A204.1 (cell line): ENCODE measurements at regions not wholly inside any gene's neighbourhood (a gene's known extent, or its start where the extent isn't known, plus 50 kb on each side); places are given as distances from the start of the nearest gene placed in this dataset.
A peak's percentile ranks its signal among the peaks of the same experiment; 100 is the strongest.

Source experiments
- FAIRE-seq: peaks from 2 replicates; lab custom pipeline; 2012; peaks lifted over from hg19 to GRCh38; lab: Jason Lieb, UNC

- no peak for FAIRE-seq
Measured at GRCh38 chr1:60583696-60584095, 498.7 kb upstream of the NFIA start.

- no peak for FAIRE-seq
Measured at GRCh38 chr1:60581455-60582220, 500.7 kb upstream of the NFIA start.

- no peak for FAIRE-seq
Measured at GRCh38 chr1:60577029-60577428, 503.5 kb upstream of the C1orf87 start.

DNA sequence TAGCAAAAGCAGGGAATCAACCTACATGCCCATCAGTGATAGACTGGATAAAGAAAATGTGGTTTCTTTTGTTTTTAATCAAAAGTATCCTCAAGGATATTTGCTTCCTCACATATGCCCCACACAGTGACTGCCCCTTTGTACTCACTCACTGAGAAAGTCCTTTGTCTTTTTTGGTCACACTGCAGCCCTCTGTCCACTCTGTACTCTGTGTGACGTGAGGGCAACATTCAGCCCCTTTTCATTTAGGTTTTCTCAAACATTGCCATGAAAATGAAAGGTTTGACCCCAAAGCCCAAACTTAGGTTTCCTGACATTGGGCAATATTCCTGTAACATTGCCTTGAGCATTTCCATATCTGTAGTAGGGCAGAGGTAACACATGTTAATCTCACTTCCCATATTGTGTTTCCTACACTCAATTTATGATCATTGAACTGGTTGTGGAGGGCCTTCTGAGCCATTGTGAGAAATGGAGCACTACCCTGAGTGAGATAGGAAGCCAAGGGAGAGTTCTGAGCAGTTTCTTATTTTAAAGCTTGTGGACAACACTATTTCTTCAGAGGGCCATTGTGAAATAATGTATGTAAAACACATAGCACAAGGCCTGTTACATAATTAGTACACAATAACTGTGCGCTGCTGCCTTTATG is 501.9 kb upstream of the C1orf87 start:
- FAIRE-seq: no peak

DNA sequence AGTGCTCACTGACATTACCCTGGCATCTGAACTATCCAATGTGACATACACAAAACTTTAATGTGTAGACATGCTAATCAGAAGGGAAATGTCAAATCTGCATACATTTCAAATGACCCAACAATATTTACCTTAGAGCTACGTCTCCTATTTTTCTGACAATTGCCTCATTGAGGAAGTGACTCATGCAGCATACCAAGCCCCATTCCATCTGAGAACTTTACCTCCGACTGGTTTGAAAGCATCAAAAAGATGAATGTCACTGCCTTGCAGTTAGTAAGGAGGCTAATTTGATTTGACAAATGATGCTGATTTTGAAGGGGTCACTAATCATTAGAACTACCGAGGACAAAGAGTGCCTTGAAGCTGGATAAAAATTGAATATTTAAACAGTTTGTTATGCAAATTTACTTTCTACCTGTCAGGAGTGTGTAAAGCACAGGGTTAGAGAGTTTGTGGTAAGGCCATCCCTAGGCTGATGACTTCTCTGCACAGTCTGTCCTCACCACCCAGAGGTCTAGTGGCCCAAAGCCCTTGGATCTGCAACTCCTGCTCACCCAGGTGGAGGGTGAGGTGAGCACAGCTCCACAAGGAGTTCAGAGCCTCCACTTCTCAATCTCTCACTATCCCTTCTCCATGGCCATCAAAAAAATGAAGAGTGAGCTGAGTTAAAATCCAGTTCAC is 500.3 kb upstream of the C1orf87 start:
- no peak for FAIRE-seq

DNA sequence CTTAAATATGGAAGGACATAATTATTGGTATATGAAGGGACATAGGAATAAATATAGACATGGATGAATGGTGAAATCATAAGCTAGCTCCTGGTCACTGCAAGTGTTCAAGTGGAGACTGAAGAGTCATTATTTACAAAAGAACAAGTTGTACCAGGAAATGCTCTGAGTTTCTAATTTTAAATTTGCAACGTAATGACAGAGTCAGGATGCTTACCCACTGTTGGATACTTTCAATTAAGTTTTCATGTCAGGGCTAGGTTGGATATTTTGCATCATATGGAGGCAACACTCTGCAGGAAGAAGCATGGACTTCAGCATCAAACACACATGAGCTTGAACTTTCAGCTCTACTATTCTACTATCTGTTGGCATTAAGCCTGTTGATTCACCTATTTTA is 499.6 kb upstream of the C1orf87 start:
- FAIRE-seq: no peak

GRCh38 chr1:60572378-60572777 is 498.8 kb upstream of the C1orf87 start:
- FAIRE-seq: no peak

DNA sequence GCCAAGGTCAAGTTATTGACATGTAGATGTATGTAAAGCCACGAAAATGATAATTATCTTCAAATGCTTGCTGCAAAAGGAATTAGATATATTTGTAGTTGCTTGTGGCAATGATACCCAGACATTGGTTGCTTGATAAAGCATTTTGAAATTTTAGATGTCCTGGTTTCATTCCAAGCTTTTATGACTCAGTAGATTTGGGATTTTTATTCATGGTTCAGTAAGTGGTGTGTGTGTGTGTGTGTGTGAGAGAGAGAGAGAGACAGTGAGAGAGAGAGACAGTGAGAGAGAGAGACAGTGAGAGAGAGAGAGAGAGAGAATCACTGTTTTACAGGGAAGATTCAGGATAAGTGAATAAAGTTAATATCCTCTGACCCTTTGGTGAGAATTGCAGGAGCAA is 498.2 kb upstream of the C1orf87 start:
- no peak for FAIRE-seq

DNA sequence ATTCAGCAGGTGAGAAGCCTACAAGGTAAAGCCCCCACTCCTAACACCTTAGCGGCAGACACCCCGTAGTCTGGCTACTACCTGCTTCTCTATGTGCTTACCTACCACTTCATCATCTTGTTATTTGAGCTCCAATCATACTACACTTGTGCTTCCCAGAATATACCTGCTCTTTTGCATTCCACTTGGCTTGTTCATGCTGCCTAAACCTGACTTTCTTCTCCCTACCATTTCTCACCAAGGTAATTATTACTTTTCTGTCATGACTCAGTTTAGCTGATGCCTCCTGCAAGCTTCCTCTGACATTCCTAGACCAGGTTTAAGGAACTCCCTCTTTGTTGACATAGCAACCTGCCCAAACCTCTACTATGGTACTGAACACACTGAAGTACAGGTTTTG is 495.6 kb upstream of the C1orf87 start:
- no peak for FAIRE-seq

DNA sequence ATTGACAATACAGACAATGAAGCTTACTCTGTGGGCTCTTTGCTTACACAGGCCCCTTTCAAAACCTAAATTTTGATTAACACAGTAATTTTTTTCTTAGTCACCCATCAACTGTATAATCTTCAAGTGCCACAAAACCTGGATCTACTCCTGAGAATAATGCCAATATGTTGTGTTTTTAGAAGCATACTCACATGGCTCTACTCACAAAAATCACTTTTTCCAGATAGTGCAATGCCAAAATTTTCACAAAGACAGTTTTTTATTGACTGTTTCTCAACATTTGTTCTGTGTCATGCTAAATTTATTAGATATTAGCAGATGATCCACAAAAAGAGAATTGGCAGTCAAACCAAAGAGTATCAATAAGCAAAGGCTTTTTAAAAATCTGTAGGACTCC is 493.7 kb upstream of the C1orf87 start:
- no peak for FAIRE-seq

DNA sequence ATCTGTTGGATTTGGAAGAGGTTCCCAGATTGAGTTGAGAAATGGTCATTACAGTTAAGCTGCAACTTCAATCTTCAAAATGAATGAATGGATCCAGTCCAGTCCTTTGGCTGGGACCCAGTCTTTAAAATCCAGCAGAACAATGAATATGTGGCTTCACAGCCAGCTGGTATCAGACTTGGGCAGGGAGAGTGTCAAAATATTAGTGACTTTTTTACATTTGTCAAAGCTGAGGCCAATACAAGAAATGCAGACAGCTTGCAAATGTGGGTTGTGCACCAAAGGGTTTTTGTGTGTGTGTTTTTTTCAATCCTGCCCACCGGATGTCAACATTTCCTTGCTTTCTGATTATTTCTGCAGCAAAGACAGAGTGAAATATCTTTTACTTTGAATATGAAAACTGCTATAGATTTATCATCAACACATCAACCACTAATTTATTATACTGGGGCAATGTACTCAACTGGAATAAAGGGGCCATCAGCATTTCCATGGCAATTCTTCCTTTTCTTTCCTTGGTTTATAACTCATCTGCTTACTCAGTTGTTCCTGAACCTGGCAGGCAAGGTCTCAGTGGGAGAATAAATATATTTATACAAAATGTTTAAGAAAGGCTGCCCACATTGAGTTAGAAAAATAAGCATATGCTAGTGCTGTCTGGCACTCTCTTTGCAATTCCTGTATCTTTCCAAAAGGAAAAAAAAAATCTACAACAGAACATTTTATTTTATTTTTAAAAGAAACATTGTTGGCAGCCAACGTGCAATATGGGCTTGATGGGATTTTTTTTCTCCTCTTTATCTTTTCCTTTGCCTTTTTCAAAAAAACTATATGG is 491.6 kb upstream of the C1orf87 start:
- no peak for FAIRE-seq

DNA sequence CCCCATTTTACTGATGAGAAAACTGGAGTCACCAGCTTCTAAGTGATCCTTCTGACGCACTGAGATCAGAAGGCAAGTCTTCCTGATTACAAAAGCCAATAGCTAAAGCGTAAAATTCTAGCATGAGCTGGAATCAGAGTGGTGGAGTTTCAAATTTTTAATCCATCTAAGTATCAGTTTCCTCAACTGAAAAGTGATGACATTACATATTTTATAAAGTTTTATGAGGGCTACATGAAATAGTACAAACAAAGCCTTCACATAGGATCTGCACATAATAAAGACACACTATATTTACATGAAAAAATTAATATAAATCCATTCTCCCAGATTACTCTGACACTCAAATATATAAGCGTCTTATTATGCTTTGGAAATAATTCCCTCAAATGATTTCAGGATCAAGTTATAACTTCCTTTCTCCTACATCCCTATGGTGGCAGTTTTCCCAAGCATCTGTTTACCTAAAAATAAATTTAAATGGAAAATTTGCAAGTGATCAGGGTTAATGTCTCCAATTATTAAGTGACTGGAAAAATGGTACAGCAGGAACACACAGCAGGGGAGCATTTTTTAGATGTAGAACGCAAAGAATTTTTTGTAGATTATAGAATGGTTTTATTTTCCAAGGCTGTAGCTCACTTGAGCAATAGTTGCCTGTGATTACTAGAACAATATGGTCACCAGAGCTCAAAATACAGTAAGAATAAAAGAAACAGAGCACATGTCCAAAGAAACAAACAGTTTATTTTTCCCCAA is 490.4 kb upstream of the C1orf87 start:
- no peak for FAIRE-seq

DNA sequence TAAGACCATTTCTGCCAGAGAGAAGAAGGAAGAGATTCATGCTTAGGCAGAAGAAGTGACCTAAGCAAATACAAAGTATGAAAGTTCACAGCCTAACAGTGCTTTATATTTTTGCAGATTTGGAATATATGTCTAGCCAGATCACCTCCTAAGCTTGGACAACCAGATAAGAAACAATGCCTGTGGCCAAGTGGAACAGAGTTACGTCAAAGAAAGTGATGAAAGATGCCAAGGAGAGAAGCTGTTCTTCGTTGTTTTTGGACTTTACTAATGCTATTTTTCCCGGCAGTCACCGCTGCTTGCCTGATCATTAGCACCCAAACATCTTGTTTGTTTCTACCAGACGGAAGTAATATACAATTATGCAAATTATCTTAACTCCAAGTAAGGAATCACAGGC is 489.2 kb upstream of the C1orf87 start:
- no peak for FAIRE-seq

GRCh38 chr1:60560701-60561100 is 487.1 kb upstream of the C1orf87 start:
- no peak for FAIRE-seq

DNA sequence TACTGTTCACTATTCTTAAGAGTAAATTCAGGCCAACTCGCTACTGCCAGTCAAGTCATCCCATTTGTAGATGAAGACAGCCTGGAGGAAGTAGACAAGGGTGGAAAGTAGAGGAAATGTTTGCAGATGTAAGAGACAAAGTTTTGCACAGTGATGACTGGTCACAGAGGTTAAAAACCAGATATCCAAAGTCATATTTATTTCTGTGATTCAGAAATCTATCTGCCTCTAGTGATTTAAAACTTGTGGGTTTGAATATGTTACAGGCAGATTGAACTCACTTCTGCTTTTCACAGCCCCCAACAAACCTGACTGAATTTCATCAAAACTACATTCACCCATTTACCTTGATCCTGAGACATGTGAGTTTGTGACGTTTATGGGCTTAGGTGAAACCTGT is 484.7 kb upstream of the C1orf87 start:
- no peak for FAIRE-seq

GRCh38 chr1:60553730-60554129 is 480.2 kb upstream of the C1orf87 start:
- FAIRE-seq: peak; percentile 98

GRCh38 chr1:60547821-60548220 is 474.3 kb upstream of the C1orf87 start:
- FAIRE-seq: no peak

DNA sequence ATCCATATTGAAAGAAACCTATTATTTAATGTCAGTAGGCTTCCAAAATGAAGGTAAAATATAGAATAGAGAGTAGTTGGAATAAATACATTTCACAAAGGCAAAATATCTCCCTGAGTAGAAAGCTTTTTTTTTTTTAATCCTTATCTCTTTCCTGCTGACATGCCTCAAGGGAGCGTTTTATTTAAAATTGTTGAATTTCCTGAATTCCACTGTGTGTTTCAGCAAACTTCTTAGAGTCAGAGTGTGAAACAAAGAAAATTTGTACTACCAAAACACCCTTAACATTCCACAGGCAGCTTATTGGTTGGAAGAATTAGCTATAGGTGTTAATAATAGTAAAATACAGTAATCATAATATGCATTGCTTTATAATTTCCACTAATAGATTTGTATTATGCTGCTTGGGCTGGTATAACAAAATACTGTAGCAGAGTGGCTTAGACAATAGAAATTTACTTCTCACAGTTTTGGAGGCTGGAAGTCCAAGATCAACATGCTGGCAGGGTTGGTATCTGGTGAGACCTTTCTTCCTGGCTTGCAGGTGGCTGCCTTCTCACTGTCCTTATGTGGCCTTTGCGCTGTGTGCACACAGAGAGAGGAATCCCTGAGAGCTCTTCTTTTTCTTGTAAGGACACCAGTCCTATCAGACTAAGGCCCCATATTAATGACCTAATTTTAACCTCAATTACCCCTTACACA is 468.4 kb upstream of the C1orf87 start:
- no peak for FAIRE-seq

GRCh38 chr1:60540141-60540540 is 466.6 kb upstream of the C1orf87 start:
- FAIRE-seq: no peak

- FAIRE-seq: no peak
Measured at GRCh38 chr1:60535713-60536112, 462.1 kb upstream of the C1orf87 start.

DNA sequence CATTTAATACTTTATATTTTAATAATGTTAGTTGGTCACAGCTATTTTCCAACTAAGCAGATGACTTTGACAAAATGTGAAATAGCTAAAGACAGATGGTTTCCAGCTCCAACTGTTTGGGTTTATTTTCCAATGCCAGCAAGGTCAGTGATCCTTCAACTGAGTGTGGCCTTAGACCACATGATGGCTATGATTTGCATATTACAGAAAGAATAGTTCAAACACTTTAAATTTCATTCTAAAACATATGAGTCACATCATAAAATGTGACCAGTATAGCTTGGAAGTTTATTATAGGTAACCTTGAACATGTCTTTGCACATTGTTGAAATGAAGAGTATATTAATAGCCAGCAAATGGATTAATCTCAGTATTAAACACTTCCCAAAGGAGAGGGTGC is 454.0 kb upstream of the C1orf87 start:
- FAIRE-seq: no peak
